GM12878 (cell line): ENCODE measurements at regions not wholly inside any gene's neighbourhood (a gene's known extent, or its start where the extent isn't known, plus 50 kb on each side); places are given as distances from the start of the nearest gene placed in this dataset.

Experiments used
- ATAC-seq: fragments of 200-7000 bp; cut with Tn5 transposase; 3 replicates; pipeline ENCODE4 v1.9.1; 2020; ENCODE audit warnings: mild to moderate bottlenecking, moderate library complexity
- BruUV-seq: library from RNA; stranded (reverse); fragments of 400-500 nt; replicated peaks from 2 replicates; lab custom pipeline; 2021; lab: Mats Ljungman, UMichigan
- CTCF ChIA-PET: fragments of 300-600 bp; sonication (Branson Sonifier 250); formaldehyde crosslinking; extraction: SDS; loops from one replicate; lab custom pipeline; 2021; ENCODE audit warnings: inconsistent platforms; lab: Yijun Ruan, JAX
- POLR2A ChIA-PET: fragments of 350-600 bp; formaldehyde crosslinking; extraction: SDS; loops from one replicate; lab custom pipeline; 2021; ENCODE audit warnings: inconsistent platforms; lab: Charles Lee
- RAD21 ChIA-PET: fragments of 300-600 bp; sonication (Branson Sonifier 250); formaldehyde crosslinking; loops from one replicate; lab custom pipeline; 2023; ENCODE audit warnings: antibody characterized with exemption; ENCODE audit not compliant: unreplicated experiment; lab: Charles Lee
- SMC1A ChIA-PET: fragments of 300-600 bp; sonication (Branson Sonifier 250); formaldehyde crosslinking; loops from one replicate; lab custom pipeline; 2023; ENCODE audit not compliant: unreplicated experiment, uncharacterized antibody; lab: Charles Lee
- DNase-seq: peaks from one replicate; pipeline ENCODE4 v3.0.0-alpha.2; 2011; ENCODE audit warnings: low read depth, low spot score
- FAIRE-seq: peaks from 3 replicates; lab custom pipeline; 2011; peaks lifted over from hg19 to GRCh38; lab: Jason Lieb, UNC
- H2AFZ ChIP-seq: 2 replicates; pipeline ENCODE4 v1.6.0; 2011; ENCODE audit warnings: low read depth, low read length, control low read depth; ENCODE audit not compliant: control insufficient read depth
- H3K27ac ChIP-seq: 2 replicates; pipeline ENCODE4 v1.5.1; 2011; ENCODE audit warnings: control low read depth; ENCODE audit not compliant: control insufficient read depth, insufficient read depth
- H3K27me3 ChIP-seq, 2 experiments: replicated peaks in 1 of 2; 2 replicates each; pipeline versions ENCODE4 v1.6.0 to v1.6.1; 2011; ENCODE audit warnings: low read length in 1 of 2; ENCODE audit not compliant: control insufficient read depth in 2 of 2, insufficient read depth in 2 of 2
- H3K36me3 ChIP-seq, 2 experiments: 2 replicates each; pipeline ENCODE4 v1.5.1; 2011; ENCODE audit warnings: low read length in 1 of 2; ENCODE audit not compliant: control insufficient read depth in 2 of 2, insufficient read depth in 2 of 2
- H3K4me1 ChIP-seq: 2 replicates; pipeline ENCODE4 v1.6.1; 2011; ENCODE audit warnings: mild to moderate bottlenecking, low read length, moderate library complexity, mixed read lengths; ENCODE audit not compliant: control insufficient read depth, insufficient read depth
- H3K4me2 ChIP-seq: 2 replicates; pipeline ENCODE4 v1.6.0; 2011; ENCODE audit warnings: control low read depth; ENCODE audit not compliant: control insufficient read depth, insufficient read depth
- H3K4me3 ChIP-seq: fragments of 200-600 bp; sonication (generic); 2 replicates; pipeline ENCODE4 v1.5.1; 2016
- H3K79me2 ChIP-seq: 2 replicates; pipeline ENCODE4 v1.6.0; 2011; ENCODE audit warnings: low read length; ENCODE audit not compliant: control insufficient read depth, insufficient read depth
- H3K9ac ChIP-seq: 2 replicates; pipeline ENCODE4 v1.8.0; 2011; ENCODE audit warnings: low read length, control low read depth, mixed read lengths; ENCODE audit not compliant: control insufficient read depth, insufficient read depth
- H3K9me3 ChIP-seq: replicated peaks from 3 replicates; pipeline ENCODE4 v1.5.1; 2011; ENCODE audit warnings: mild to moderate bottlenecking, low read length; ENCODE audit not compliant: control insufficient read depth, insufficient read depth
- H4K20me1 ChIP-seq: 2 replicates; pipeline ENCODE4 v1.6.0; 2011; ENCODE audit not compliant: control insufficient read depth, insufficient read depth
- ESRRA ChIP-seq: IDR thresholded peaks from 2 replicates; pipeline ENCODE4 v1.6.1; 2012; ENCODE audit warnings: mild to moderate bottlenecking, low read length, improper control_type of control experiment
- SKIL ChIP-seq: fragments of 450-650 bp; IDR thresholded peaks from 2 replicates; pipeline ENCODE4 v1.6.1; 2017; ENCODE audit warnings: mild to moderate bottlenecking, low read depth, inconsistent platforms; ENCODE audit not compliant: poor library complexity, severe bottlenecking
- TCF7 ChIP-seq: IDR thresholded peaks from 2 replicates; pipeline ENCODE4 v1.6.1; 2014; ENCODE audit warnings: antibody characterized with exemption, borderline replicate concordance
- ZNF592 ChIP-seq: fragments of 450-650 bp; IDR thresholded peaks from 2 replicates; pipeline ENCODE4 v1.6.1; 2017; ENCODE audit warnings: mild to moderate bottlenecking, moderate library complexity
- WGBS: methylation state at CpG from one replicate; pipeline ENCODE4 v1.1.6; 2016; ENCODE audit warnings: low lambda C conversion rate; ENCODE audit not compliant: insufficient replicate concordance, insufficient coverage; ENCODE audit errors: missing lambda C conversion rate; 5-methylcytosine and 5-hydroxymethylcytosine counted together
- in situ Hi-C: fragments of 300-500 bp; cut with MboI; formaldehyde crosslinking; loops from 9 replicates; pipeline ENCODE4 v1.14.3; 2018; ENCODE audit warnings: mixed read lengths
- intact Hi-C: fragments of 100-400 bp; cut with micrococcal nuclease; formaldehyde crosslinking; loops from one replicate; pipeline ENCODE4 v1.14.2; 2022; ENCODE audit not compliant: unreplicated experiment

- ChIA-PET RAD21 (no interaction called here), SMC1A (no interaction called here), POLR2A (no interaction called here), CTCF (no interaction called here)
- no peak overlapping the region for H2AFZ ChIP-seq
- no peaks in the 10 kb centered on the region for H3K79me2 ChIP-seq
- no peak overlapping the region for H3K4me2 ChIP-seq
- no peaks in the 10 kb centered on the region for H4K20me1 ChIP-seq
- no peak overlapping the region for H3K27ac ChIP-seq
- no peak overlapping the region for H3K4me3 ChIP-seq
- H3K9me3 ChIP-seq = no peaks in the 10 kb centered on the region
- ATAC-seq (no peak), FAIRE-seq (no peak), DNase-seq (no peak)
- no TSS peak for BruUV-seq
- no peaks in the 10 kb centered on the region for H3K27me3 ChIP-seq
- intact Hi-C loops (no loop called here), in situ Hi-C loops (no loop called here)
- TF ChIP-seq TCF7 = no peak
- no peak for TF ChIP-seq ZNF592
- TF ChIP-seq ESRRA = no peak
- TF ChIP-seq SKIL = no peak
- no peaks in the 10 kb centered on the region for H3K36me3 ChIP-seq
- H3K4me1 ChIP-seq = no peaks in the 10 kb centered on the region
- H3K9ac ChIP-seq = no peak overlapping the region
- WGBS = 0% methylated on average over 1 of the region's 1 CpG
Measured at GRCh38 chr3:163166197-163166596, 1669.6 kb downstream of the OTOL1 start.
